GM12892 (cell line): ENCODE measurements at regions not wholly inside any gene's neighbourhood (a gene's known extent, or its start where the extent isn't known, plus 50 kb on each side); places are given as distances from the start of the nearest gene placed in this dataset.

Experiments used
- POLR2A ChIP-seq: IDR thresholded peaks from 2 replicates; pipeline ENCODE4 v1.6.1; 2011; ENCODE audit warnings: low read depth, low read length, control low read depth
- POLR2AphosphoS5 ChIP-seq: IDR thresholded peaks from 2 replicates; pipeline ENCODE4 v1.6.1; 2011; ENCODE audit warnings: low read depth, low read length, control low read depth
- TAF1 ChIP-seq: IDR thresholded peaks from 2 replicates; pipeline ENCODE4 v1.6.1; 2011; ENCODE audit warnings: low read depth, mild to moderate bottlenecking, control low read depth, low read length, borderline replicate concordance

DNA sequence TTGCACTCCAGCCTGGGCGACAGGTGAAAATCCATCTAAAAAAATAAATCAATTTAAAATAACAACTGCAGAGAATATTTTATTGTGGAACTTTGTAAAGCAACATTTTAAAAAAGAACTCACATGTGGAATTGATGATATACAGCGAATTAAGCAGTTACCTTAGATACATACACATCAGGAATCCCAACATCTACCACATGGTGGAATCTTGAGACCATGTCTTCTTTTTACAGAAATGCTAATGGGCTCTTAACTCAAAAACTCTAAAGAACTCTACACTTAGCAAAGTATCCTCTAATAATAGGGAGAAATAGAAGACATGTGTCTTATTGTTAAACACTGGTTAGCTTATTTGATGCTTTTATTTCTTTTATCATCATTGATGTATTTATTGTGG is 373.6 kb downstream of the CDH7 start:
- TF ChIP-seq POLR2A: no peak
- no peak for TF ChIP-seq POLR2AphosphoS5
- TF ChIP-seq TAF1: no peak
